K562 (cell line): ENCODE measurements at regions not wholly inside any gene's neighbourhood (a gene's known extent, or its start where the extent isn't known, plus 50 kb on each side); places are given as distances from the start of the nearest gene placed in this dataset.

Experiments
- ATAC-seq: fragments of 200-7000 bp; cut with Tn5 transposase; 3 replicates; pipeline ENCODE4 v1.9.1; 2020; ENCODE audit warnings: moderate library complexity
- BruUV-seq: library from RNA; stranded (reverse); fragments of 400-500 nt; replicated peaks from 2 replicates; lab custom pipeline; 2021; lab: Mats Ljungman, UMichigan
- CTCF ChIA-PET: fragments of 300-600 bp; formaldehyde crosslinking; extraction: SDS; loops from one replicate; lab custom pipeline; 2021; ENCODE audit warnings: low intra/inter-chr PET ratio; lab: Yijun Ruan, JAX
- POLR2A ChIA-PET: fragments of 300-600, 350-650 bp; sonication (Branson Sonifier 250); formaldehyde crosslinking; extraction: SDS; loops from one replicate; lab custom pipeline; 2021; ENCODE audit warnings: antibody characterized with exemption, inconsistent platforms; lab: Yijun Ruan, JAX
- DNase-seq, 4 experiments: peaks; one replicate each; pipeline versions ENCODE4 v3.0.0 to v3.0.0-alpha.2; 2011 to 2018; ENCODE audit warnings: low spot score in 3 of 4, mixed read lengths in 3 of 4; ENCODE audit errors: extremely low read depth in 1 of 4
- FAIRE-seq: peaks from 2 replicates; lab custom pipeline; 2011; peaks lifted over from hg19 to GRCh38; lab: Jason Lieb, UNC
- H2AFZ ChIP-seq: 2 replicates; pipeline ENCODE4 v1.6.0; 2011; ENCODE audit warnings: low read depth, low read length, control low read depth, inconsistent platforms
- H3K27ac ChIP-seq: fragments of 200-600 bp; 3 replicates; pipeline ENCODE4 v1.8.0; 2011; ENCODE audit warnings: low read depth, mild to moderate bottlenecking, control low read depth, inconsistent platforms, low read length, moderate library complexity, mixed read lengths; ENCODE audit errors: extremely low read depth
- H3K27me3 ChIP-seq, 2 experiments: fragments of 300-600 bp in 1 of 2; 2 replicates in 1 of 2; 3 replicates in 1 of 2; pipeline versions ENCODE4 v1.6.0 to v1.8.0; 2011; ENCODE audit warnings: inconsistent platforms in 2 of 2, low read length in 2 of 2, mild to moderate bottlenecking in 1 of 2, mixed read lengths in 1 of 2, moderate library complexity in 1 of 2; ENCODE audit not compliant: control insufficient read depth in 2 of 2, insufficient read depth in 2 of 2
- H3K36me3 ChIP-seq: fragments of 300-600 bp; 3 replicates; pipeline ENCODE4 v1.8.0; 2011; ENCODE audit warnings: mild to moderate bottlenecking, low read length, inconsistent platforms; ENCODE audit not compliant: control insufficient read depth, insufficient read depth
- H3K4me1 ChIP-seq, 2 experiments: fragments of 200-600 bp in 1 of 2; replicated peaks in 1 of 2; 2 replicates in 1 of 2; 3 replicates in 1 of 2; pipeline versions ENCODE4 v1.5.1 to v1.8.0; 2011; ENCODE audit warnings: inconsistent platforms in 2 of 2, low read length in 2 of 2, mild to moderate bottlenecking in 1 of 2, mixed read lengths in 1 of 2, moderate library complexity in 1 of 2; ENCODE audit not compliant: control insufficient read depth in 2 of 2, insufficient read depth in 2 of 2
- H3K4me2 ChIP-seq: 2 replicates; pipeline ENCODE4 v1.6.1; 2011; ENCODE audit warnings: low read length, control low read depth, inconsistent platforms, mixed read lengths; ENCODE audit not compliant: insufficient read depth
- H3K4me3 ChIP-seq: fragments of 200-600 bp; sonication (generic), shearing (Covaris generic); 2 replicates; pipeline ENCODE4 v1.5.1; 2016; ENCODE audit warnings: control low read depth, inconsistent platforms
- H3K79me2 ChIP-seq: fragments of 200-600 bp; 3 replicates; pipeline ENCODE4 v1.8.0; 2011; ENCODE audit warnings: low read length, inconsistent platforms; ENCODE audit not compliant: control insufficient read depth, insufficient read depth
- H3K9ac ChIP-seq, 2 experiments: 2 replicates each; pipeline versions ENCODE4 v1.6.0 to v1.6.1; 2011; ENCODE audit warnings: low read depth in 2 of 2, low read length in 2 of 2, control low read depth in 1 of 2, inconsistent platforms in 1 of 2, mild to moderate bottlenecking in 1 of 2, mixed read lengths in 1 of 2; ENCODE audit not compliant: insufficient read depth in 1 of 2
- H3K9me1 ChIP-seq: one replicate; pipeline ENCODE4 v1.6.0; 2011; ENCODE audit warnings: inconsistent platforms, mild to moderate bottlenecking, low read length, moderate library complexity; ENCODE audit not compliant: control insufficient read depth, insufficient read depth
- H3K9me3 ChIP-seq: replicated peaks from 2 replicates; pipeline ENCODE4 v1.5.1; 2011; ENCODE audit warnings: low read depth, low read length, inconsistent platforms; ENCODE audit not compliant: control insufficient read depth, insufficient read depth
- H4K20me1 ChIP-seq: replicated peaks from 2 replicates; pipeline ENCODE4 v1.6.1; 2011; ENCODE audit warnings: low read length, inconsistent platforms, mixed read lengths; ENCODE audit not compliant: control insufficient read depth, insufficient read depth
- KDM4B ChIP-seq, 2 experiments: fragments of 450-650 bp in 1 of 2; sonication (generic) in 1 of 2; IDR thresholded peaks; 2 replicates each; pipeline ENCODE4 v1.6.1; 2016 to 2017; ENCODE audit warnings: borderline replicate concordance in 2 of 2, antibody characterized with exemption in 1 of 2, low read depth in 1 of 2, mild to moderate bottlenecking in 1 of 2
- RAD51 ChIP-seq: fragments of 450-650 bp; IDR thresholded peaks from 2 replicates; pipeline ENCODE4 v1.7.1; 2016; ENCODE audit warnings: low read depth, mild to moderate bottlenecking, borderline replicate concordance
- ZNF232 ChIP-seq: sonication (generic); formaldehyde crosslinking; IDR thresholded peaks from 2 replicates; pipeline ENCODE4 v1.8.0; 2022; ENCODE audit warnings: mild to moderate bottlenecking, missing genetic modification reagents
- WGBS: fragments of 100-300 bp; shearing (Covaris generic); methylation state at CpG from one replicate; pipeline ENCODE4 v1.1.6; 2016; ENCODE audit warnings: low coverage, mixed read lengths; ENCODE audit not compliant: insufficient coverage; ENCODE audit errors: missing lambda C conversion rate; 5-methylcytosine and 5-hydroxymethylcytosine counted together
- in situ Hi-C: fragments of 300-500 bp; cut with MboI; formaldehyde crosslinking; loops from 4 replicates; pipeline ENCODE4 v1.15.0; 2018; ENCODE audit warnings: inconsistent platforms, mixed read lengths
- intact Hi-C: fragments of 100-400 bp; cut with micrococcal nuclease; formaldehyde crosslinking; loops from 2 replicates; pipeline ENCODE4 v1.14.2; 2022
- TF ChIP-seq, protein P1 (sequence below): fragments of 450-650 bp; formaldehyde crosslinking; IDR thresholded peaks from 2 replicates; pipeline ENCODE4 v1.4.0; 2020; ENCODE audit warnings: mild to moderate bottlenecking, mixed read lengths

DNA sequence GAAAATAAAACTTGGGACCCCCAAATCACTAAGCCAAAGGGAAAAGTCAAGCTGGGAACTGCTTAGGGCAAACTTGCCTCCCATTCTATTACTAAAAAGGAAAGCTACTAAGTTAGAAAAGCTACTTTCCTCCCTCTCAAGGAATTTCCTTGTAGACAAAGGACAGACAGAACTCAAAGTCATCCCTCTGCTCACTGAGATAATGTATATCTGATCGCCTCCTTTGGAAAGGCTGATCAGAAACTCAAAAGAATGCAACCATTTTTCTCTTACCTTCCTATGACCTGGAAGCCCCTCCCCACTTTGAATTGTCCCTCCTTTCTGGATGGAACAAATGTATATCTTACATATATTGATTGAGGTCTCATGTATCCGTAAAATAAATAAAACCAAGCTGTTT, 190.5 kb upstream of the DCN start (continued):
- TF ChIP-seq KDM4B (IDR thresholded peaks at IDR 0.05; ENCODE audit: borderline replicate concordance in 2 of 2, low read depth in 1 of 2), result no peak

DNA sequence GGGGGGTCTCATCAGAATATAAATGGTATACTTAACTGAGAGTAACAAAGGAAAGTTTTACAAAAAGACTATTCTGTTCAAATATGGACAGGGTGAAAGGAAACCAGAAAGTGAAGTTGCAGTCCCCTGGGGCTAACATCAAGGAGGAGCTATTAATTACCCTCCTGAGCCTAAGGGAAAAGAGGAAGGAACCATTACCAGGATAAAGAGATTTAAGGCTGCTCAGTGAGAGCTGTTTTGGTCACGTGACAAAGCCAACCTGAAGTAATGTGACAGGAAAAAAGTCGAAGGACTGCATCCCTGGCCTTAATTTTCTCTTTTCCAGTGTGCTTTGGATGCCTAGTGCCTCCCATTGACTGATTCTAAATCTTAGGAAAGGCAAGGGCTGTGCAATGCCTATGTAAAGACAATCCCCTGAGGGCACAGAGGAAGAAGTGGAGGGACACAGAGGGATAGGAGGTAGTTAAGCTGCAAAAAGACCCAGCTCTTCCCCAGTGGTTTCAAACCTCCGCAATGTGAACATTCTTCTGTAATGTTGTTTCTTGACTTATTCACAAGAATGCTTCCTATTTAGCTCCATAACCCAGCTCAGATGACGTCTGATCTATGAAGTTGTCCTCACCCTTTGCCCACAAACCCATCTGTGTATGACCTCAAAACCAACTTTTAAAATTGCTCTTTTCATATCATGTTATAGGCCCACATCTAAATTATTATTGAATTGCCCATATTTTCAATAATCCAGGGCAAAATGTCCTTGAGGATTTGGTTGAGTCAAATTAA, 187.7 kb upstream of the DCN start:
- H3K79me2 ChIP-seq, result no peaks in the 10 kb centered on the region
- TF ChIP-seq, protein P1, sequence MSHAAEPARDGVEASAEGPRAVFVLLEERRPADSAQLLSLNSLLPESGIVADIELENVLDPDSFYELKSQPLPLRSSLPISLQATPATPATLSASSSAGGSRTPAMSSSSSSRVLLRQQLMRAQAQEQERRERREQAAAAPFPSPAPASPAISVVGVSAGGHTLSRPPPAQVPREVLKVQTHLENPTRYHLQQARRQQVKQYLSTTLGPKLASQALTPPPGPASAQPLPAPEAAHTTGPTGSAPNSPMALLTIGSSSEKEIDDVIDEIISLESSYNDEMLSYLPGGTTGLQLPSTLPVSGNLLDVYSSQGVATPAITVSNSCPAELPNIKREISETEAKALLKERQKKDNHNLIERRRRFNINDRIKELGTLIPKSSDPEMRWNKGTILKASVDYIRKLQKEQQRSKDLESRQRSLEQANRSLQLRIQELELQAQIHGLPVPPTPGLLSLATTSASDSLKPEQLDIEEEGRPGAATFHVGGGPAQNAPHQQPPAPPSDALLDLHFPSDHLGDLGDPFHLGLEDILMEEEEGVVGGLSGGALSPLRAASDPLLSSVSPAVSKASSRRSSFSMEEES, result peak; percentile 64
- peak; percentile 72 for TF ChIP-seq RAD51
- TF ChIP-seq ZNF232 (CRISPR knock-in tag), result no peak
- in situ Hi-C loops (no loop called here), intact Hi-C loops (no loop called here)
- no peaks in the 10 kb centered on the region for H3K27me3 ChIP-seq
- POLR2A ChIA-PET, result no interaction called here
- CTCF ChIA-PET, result no interaction called here
- FAIRE-seq, result peak; percentile 26
- no peaks in the 10 kb centered on the region; the same call in 2 of the 3 replicates for H3K36me3 ChIP-seq
- no peaks in the 10 kb centered on the region for H3K9me1 ChIP-seq
- no peak for DNase-seq
- H4K20me1 ChIP-seq, result no peaks in the 10 kb centered on the region
- no peak for ATAC-seq
- H3K4me2 ChIP-seq, result no peak overlapping the region
- no peak overlapping the region for H3K27ac ChIP-seq
- no peaks in the 10 kb centered on the region for H3K9me3 ChIP-seq
- H3K4me3 ChIP-seq, result no peak overlapping the region
- H2AFZ ChIP-seq, result no peak overlapping the region
- H3K9ac ChIP-seq, result no peak overlapping the region
- BruUV-seq, result no TSS peak
- peaks cover 0 to 3% of the 10 kb centered on the region in 2 experiments; a peak in 2 of 5 replicates for H3K4me1 ChIP-seq
- WGBS, result 78% methylated on average over 4 of the region's 4 CpGs
